HG02798 (cell line): ENCODE measurements at regions not wholly inside any gene's neighbourhood (a gene's known extent, or its start where the extent isn't known, plus 50 kb on each side); places are given as distances from the start of the nearest gene placed in this dataset.
"Not testable (repeated sequence)": the region's sequence is repeated elsewhere in the genome, so short reads cannot be mapped to it uniquely, and the experiment has no call there.

Experiments
- ATAC-seq: cut with Tn5 transposase; IDR thresholded peaks from one replicate; pipeline ENCODE4 v1.9.1; 2021; ENCODE audit warnings: mild to moderate bottlenecking; ENCODE audit not compliant: unreplicated experiment, poor library complexity

- no peak for ATAC-seq
Measured at GRCh38 chr5:82476155-82476554, 198.0 kb upstream of the RPS23 start.

- no peak for ATAC-seq
Measured at GRCh38 chr5:82473262-82473661, 195.1 kb upstream of the RPS23 start.

- no peak for ATAC-seq
Measured at GRCh38 chr5:82470185-82470994, 192.2 kb upstream of the RPS23 start.

GRCh38 chr5:82466986-82467561 is 188.9 kb upstream of the RPS23 start:
- no peak for ATAC-seq

- ATAC-seq: no peak
Measured at GRCh38 chr5:82465235-82465634, 187.1 kb upstream of the RPS23 start.

GRCh38 chr5:82459626-82460025 is 181.5 kb upstream of the RPS23 start:
- no peak for ATAC-seq

GRCh38 chr5:82455317-82455716 is 177.2 kb upstream of the RPS23 start:
- ATAC-seq: not testable (repeated sequence)

- no peak for ATAC-seq
Measured at GRCh38 chr5:82448374-82448773, 170.2 kb upstream of the RPS23 start.

- ATAC-seq: no peak
Measured at GRCh38 chr5:82447913-82448312, 169.8 kb upstream of the RPS23 start.

- ATAC-seq: no peak
Measured at GRCh38 chr5:82446809-82447208, 168.7 kb upstream of the RPS23 start.

- no peak for ATAC-seq
Measured at GRCh38 chr5:82445726-82446335, 167.7 kb upstream of the RPS23 start.

GRCh38 chr5:82439750-82440445 is 161.7 kb upstream of the RPS23 start:
- no peak for ATAC-seq

GRCh38 chr5:82437565-82437964 is 159.4 kb upstream of the RPS23 start:
- ATAC-seq: not testable (repeated sequence)

GRCh38 chr5:82436291-82436690 is 158.1 kb upstream of the RPS23 start:
- ATAC-seq: no peak

GRCh38 chr5:82434696-82435660 is 156.8 kb upstream of the RPS23 start:
- ATAC-seq: not testable (repeated sequence)

GRCh38 chr5:82426464-82427154 is 148.5 kb upstream of the RPS23 start:
- ATAC-seq: no peak

- ATAC-seq: no peak
Measured at GRCh38 chr5:82425591-82425990, 147.4 kb upstream of the RPS23 start.

GRCh38 chr5:82424211-82424610 is 146.1 kb upstream of the RPS23 start:
- no peak for ATAC-seq

GRCh38 chr5:82422751-82423181 is 144.6 kb upstream of the RPS23 start:
- ATAC-seq: no peak
